NCI-H2171 treated with DMSO at 0.1 percent for 48 hours (cell line): ENCODE measurements at regions not wholly inside any gene's neighbourhood (a gene's known extent, or its start where the extent isn't known, plus 50 kb on each side); places are given as distances from the start of the nearest gene placed in this dataset.
A peak's percentile ranks its signal among the peaks of the same experiment; 100 is the strongest.

Experiments
- DNase-seq: peaks from one replicate; lab custom pipeline; 2025; lab: John Stamatoyannopoulos, UW

GRCh38 chr14:26855077-26855753 lies 257.4 kb upstream of the NOVA1 start:
- no peak for DNase-seq

- DNase-seq, result no peak
Measured at GRCh38 chr14:26856876-26857518, 259.2 kb upstream of the NOVA1 start.

DNA sequence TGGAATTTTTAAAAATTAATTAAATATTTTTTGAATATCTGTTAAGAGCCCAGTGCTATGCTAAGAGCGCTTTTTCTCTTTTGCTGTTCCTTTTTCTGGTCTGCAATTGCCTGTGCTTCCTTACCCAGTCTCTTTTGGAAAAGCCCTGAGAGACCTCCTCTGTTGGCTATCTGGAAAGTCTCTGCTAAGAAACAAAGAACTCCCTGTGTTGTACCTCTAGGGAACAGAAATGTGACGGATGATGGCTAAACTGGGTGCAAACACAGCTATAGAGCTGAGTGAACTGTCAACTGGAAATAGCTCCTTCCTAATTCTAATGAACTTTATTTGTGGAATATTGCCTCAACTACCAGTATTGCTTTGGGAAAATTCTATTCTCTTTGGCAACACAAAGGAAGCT lies 261.6 kb upstream of the NOVA1 start:
- DNase-seq, result no peak

DNA sequence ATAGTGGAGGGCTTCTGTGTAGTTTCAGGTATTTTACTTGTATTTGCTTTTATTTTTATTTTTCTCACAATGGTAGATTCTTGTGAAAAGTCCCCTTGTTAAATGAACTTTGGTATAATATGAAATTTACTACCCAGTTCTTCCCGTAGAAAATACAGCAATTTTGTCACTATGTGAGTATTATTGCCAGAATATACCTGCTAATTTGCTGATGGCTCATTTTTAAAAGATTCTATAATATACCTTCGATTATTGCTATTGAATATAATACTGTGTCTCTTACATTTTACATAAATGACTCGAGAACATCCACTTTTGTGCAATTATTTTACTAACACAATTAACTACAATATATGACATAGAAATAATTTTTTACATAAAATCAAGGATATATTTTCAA lies 262.3 kb upstream of the NOVA1 start:
- DNase-seq, result no peak

DNA sequence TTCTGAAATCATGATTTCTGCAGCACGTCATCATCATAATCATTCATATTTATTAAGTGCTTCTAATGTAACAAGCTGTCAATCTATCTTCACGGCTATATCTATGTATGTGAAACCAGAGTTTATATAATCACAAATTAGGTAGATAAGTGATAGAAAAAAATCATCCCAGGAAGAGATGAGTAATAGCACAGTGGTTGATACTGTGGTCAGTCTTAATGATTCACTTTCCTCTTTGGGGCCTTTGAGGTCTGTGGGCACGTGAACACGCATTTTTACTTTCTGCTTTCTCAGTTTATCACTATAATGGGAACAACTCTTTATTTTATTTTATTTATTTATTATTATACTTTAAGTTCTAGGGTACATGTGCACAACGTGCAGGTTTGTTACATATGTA lies 265.9 kb upstream of the NOVA1 start:
- no peak for DNase-seq

- no peak for DNase-seq
Measured at GRCh38 chr14:26866721-26867120, 268.9 kb upstream of the NOVA1 start.

- DNase-seq, result no peak
Measured at GRCh38 chr14:26867171-26867757, 269.4 kb upstream of the NOVA1 start.

- DNase-seq, result no peak
Measured at GRCh38 chr14:26870096-26870495, 272.3 kb upstream of the NOVA1 start.

DNA sequence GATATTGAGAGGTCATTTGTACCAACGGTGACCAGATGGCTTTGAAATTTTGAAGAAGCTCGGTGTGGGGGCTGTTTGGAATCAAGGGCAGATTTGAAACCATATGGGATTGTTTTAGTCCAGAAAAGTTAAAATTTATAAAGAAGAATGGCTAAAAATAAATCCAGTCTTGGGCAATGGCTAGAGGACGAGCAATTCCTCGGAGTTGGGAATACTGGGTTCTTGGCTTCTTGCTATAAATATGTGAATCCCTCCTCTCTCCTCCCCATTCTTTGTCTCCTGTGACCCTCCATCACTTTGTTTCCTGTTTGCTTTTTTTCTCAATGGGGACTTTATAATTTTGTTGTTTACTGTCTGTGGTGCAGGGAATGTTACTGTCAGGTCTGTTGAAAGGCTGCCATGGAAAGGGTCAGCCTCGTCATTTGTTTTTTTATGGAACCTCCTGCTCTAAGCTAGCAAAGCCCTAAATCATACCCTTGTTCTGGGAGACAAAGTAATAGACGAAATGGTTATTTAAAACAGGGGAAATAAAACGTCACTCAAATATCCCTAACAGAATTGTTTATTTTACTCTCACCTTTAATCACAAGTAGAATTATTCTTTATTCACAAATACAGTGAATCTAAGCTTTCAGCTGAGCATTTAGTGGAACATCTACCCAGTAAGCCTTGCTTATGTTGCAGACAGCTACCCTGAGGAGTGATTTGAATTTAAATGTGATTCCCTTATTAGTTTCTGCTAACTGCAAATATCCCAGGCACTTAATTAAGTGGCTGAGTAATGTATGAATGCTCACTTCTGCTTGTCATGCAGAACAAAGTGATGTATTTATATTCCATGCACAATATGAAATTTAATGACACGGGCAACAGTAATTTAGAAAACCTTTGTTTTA lies 273.1 kb upstream of the NOVA1 start:
- DNase-seq, result no peak

DNA sequence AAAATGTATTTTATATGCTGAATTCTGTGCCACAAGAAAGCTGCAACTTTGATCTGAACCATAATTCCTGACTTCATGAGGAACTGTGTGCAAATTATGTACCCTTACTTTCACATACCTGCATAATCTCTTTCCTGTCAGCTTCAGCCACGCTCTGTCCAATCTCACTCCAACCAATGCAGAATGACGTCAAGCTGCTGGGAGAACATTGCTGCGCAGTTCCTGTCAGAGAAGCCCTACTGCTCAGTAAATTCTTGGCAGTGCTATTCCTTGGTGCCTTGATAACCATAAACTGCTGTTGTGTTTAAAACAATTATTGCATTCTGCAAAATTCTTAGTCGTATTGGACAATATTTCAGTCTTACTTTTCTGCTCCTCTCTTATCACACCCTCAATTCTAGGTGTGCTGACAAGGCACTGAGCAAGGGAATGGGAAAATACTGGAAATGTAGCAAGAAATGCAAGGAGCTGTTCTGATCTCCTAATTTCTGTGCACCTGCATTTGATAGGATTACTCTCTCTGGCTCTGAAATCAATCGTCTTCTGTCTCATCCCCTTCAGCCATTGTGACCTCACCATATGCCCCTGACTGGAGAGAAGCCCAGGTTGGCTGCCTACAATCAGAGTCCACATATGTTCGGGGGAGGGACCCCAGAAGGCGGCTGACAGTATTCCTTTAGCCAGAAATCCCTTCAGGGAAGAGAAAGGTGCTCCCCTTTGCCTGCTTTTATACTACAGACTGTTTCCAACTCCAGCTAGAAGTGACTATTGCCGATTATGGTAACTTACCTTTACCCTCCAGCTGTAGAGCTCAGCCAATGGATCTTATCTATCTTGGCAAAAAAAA lies 274.9 kb upstream of the NOVA1 start:
- no peak for DNase-seq

- DNase-seq, result no peak
Measured at GRCh38 chr14:26873362-26873960, 275.6 kb upstream of the NOVA1 start.

DNA sequence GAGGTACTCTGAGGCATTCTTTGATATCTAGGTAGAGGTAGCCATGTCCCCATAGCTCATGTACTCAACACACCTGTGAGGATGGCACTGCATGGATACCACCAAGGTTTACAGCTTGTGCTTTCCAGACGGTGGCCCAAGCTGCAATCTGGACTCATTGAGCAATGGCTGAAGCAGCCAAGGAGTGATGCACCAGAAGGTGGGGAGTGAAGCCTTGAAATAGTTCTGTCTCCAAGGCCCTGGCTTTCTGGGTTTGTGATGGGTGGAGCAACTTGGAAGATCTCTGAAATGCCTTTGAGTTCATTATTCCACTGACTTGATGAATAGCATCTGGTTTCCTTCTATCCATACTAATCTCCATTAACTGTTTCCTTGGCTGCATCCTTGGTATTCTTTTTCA lies 290.0 kb upstream of the NOVA1 start:
- no peak for DNase-seq

- DNase-seq, result no peak
Measured at GRCh38 chr14:26888592-26888991, 290.8 kb upstream of the NOVA1 start.

DNA sequence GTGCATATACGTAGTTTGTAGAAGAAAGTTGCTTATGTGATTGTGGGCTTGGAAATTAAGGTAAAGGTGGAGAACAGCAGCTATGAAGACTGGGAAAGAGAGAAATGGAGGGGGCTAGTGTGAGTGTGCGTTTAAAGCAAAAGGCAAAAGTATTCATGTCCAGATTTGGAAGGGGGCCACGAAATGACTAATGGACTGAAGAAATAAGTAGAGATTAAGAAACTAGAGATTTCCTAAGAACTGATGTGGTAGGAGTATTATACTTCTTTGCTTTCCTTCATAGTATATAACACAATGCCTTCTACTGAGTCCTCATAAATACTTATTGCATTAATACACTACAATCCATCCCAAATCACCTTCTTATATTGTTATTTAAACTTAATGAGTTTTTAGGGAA lies 298.6 kb upstream of the NOVA1 start:
- DNase-seq, result no peak

- no peak for DNase-seq
Measured at GRCh38 chr14:26897196-26897595, 299.4 kb upstream of the NOVA1 start.

- DNase-seq, result no peak
Measured at GRCh38 chr14:26905229-26905628, 307.4 kb upstream of the NOVA1 start.

GRCh38 chr14:26913786-26914185 lies 316.0 kb upstream of the NOVA1 start:
- no peak for DNase-seq

DNA sequence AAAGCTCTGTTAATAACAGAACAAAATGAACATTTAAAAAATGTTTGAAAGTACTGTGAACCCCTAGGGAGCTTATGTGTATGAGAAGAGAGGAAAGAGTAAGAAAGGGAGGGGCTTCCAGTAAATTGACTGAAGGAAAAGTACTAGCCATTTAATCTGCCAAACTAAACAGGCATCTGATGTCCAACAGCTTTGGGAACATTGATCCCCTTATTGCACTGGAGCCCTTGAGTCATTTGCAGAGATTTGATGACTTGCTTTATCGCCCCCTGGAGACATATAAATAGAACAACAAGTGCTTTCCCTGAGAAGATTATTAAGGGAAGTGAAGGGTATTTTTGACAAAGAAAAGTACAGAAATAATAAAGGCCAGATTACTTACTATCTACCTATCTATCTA lies 319.3 kb upstream of the NOVA1 start:
- peak; percentile 22 for DNase-seq

DNA sequence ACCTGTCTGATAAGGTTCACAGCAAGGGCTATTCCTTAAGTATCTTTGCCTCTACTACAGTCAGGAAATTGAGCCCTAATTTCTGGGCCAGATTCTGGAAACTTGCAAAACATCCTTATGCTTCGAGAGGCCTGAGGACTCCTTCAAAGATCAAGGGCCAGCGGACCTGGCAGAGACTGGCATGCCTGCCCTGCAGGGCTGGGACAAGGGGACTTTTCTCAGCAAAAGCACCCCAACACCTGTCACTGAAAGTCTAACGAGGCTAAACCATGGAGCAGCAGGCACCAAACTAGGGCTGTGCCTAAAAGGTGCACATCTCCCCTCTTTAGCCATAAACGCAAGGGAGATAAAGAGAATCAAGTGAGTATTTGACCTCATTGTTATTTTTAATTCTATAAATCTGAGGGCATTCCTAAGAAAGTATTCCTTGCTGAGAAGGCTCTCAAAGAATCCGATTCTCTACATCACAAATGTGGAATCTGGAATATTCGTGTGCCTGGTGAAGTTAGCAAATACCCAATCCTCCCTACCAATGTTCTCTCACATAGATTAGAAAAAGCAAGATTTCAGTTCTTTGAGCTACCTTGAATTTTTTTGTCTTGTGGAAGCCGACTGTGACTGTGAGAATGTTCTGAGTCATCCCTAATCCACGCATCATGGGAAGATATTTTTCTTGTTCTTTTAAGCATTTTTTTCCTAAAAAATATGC lies 328.2 kb upstream of the NOVA1 start:
- no peak for DNase-seq

DNA sequence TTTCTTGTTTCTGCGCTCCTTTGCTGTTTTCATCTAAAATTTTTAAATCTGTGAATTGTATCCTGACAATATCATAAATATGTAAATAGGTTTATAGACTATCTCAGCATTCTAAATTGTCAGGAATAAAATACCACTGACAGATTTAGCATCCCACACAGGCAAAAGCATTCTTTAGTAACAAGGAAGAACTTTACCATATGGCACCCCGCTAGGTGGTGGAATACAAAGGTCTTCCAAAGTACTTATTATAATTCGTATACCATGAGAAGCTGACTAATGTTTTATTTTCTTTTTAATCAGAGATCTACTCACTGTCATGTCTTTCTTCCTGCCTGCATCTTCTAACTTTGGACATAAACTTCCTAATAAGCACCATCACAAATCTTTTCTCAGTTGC lies 328.8 kb upstream of the NOVA1 start:
- no peak for DNase-seq

GRCh38 chr14:26928019-26928418 lies 330.2 kb upstream of the NOVA1 start:
- no peak for DNase-seq
